RWPE2 (cell line): ENCODE measurements at regions not wholly inside any gene's neighbourhood (a gene's known extent, or its start where the extent isn't known, plus 50 kb on each side); places are given as distances from the start of the nearest gene placed in this dataset.

Source experiments
- ATAC-seq: fragments of 200-7000 bp; cut with Tn5 transposase; 3 replicates; pipeline ENCODE4 v1.9.1; 2021; ENCODE audit warnings: low read depth
- DNase-seq: peaks from one replicate; pipeline ENCODE4 v3.0.0-alpha.2; 2020; ENCODE audit warnings: low spot score
- H3K27ac ChIP-seq: fragments of 450-650 bp; 2 replicates; pipeline ENCODE4 v1.5.1; 2017; ENCODE audit warnings: mild to moderate bottlenecking; ENCODE audit not compliant: poor library complexity, severe bottlenecking
- H3K27me3 ChIP-seq: fragments of 250-450 bp; sonication (Bioruptor Pico); 2 replicates; pipeline ENCODE4 v1.5.1; 2021; ENCODE audit warnings: mild to moderate bottlenecking, moderate library complexity; ENCODE audit not compliant: insufficient read depth, poor library complexity, severe bottlenecking
- H3K36me3 ChIP-seq: fragments of 250-450 bp; sonication (Bioruptor Pico); 2 replicates; pipeline ENCODE4 v1.5.1; 2020; ENCODE audit warnings: low read depth, mild to moderate bottlenecking, moderate library complexity
- H3K4me1 ChIP-seq: fragments of 250-450 bp; sonication (Bioruptor Pico); 2 replicates; pipeline ENCODE4 v1.5.1; 2021; ENCODE audit warnings: mild to moderate bottlenecking, moderate library complexity; ENCODE audit not compliant: insufficient read depth, poor library complexity, severe bottlenecking
- H3K4me3 ChIP-seq: fragments of 250-450 bp; sonication (Bioruptor Pico); 2 replicates; pipeline ENCODE4 v1.5.1; 2021; ENCODE audit warnings: mild to moderate bottlenecking, moderate library complexity; ENCODE audit not compliant: severe bottlenecking
- H3K9me3 ChIP-seq: fragments of 250-450 bp; sonication (Bioruptor Pico); 2 replicates; pipeline ENCODE4 v1.5.1; 2021; ENCODE audit warnings: mild to moderate bottlenecking, moderate library complexity; ENCODE audit not compliant: severe bottlenecking
- CTCF ChIP-seq: fragments of 450-650 bp; IDR thresholded peaks from one replicate; pipeline ENCODE4 v1.5.1; 2017; ENCODE audit warnings: mild to moderate bottlenecking, moderate library complexity; ENCODE audit not compliant: poor library complexity, severe bottlenecking

GRCh38 chr13:76229281-76229680, 593.2 kb downstream of the LMO7 start:
- Histone ChIP-seq H3K36me3 (no peaks in the 10 kb centered on the region), H3K27ac (no peak overlapping the region), H3K4me3 (no peak overlapping the region), H3K27me3 (no peaks in the 10 kb centered on the region), H3K9me3 (no peaks in the 10 kb centered on the region), H3K4me1 (no peaks in the 10 kb centered on the region)
- TF ChIP-seq CTCF: no peak
- no peak for ATAC-seq
- no peak for DNase-seq

GRCh38 chr13:76226941-76227340, 590.8 kb downstream of the LMO7 start:
- Histone ChIP-seq H3K9me3 (no peaks in the 10 kb centered on the region), H3K36me3 (no peaks in the 10 kb centered on the region), H3K27ac (no peak overlapping the region), H3K4me3 (no peak overlapping the region), H3K27me3 (no peaks in the 10 kb centered on the region), H3K4me1 (no peaks in the 10 kb centered on the region)
- DNase-seq (no peak), ATAC-seq (no peak)
- no peak for TF ChIP-seq CTCF

- no peak for TF ChIP-seq CTCF
- H3K4me3 ChIP-seq: no peak overlapping the region
- no peak for DNase-seq
These were observed 589.8 kb downstream of the LMO7 start for GRCh38 chr13:76225815-76226489.

GRCh38 chr13:76223999-76224398, 587.9 kb downstream of the LMO7 start:
- H3K27ac ChIP-seq: no peak overlapping the region
- DNase-seq (no peak), ATAC-seq (no peak)
- H3K9me3 ChIP-seq: no peaks in the 10 kb centered on the region
- H3K27me3 ChIP-seq: no peaks in the 10 kb centered on the region
- H3K36me3 ChIP-seq: no peaks in the 10 kb centered on the region
- H3K4me1 ChIP-seq: no peaks in the 10 kb centered on the region
- no peak for TF ChIP-seq CTCF
- no peak overlapping the region for H3K4me3 ChIP-seq

More at GRCh38 chr13:76225815-76226489, 589.8 kb downstream of the LMO7 start:
- Histone ChIP-seq H3K27ac (no peak overlapping the region), H3K9me3 (no peaks in the 10 kb centered on the region), H3K27me3 (no peaks in the 10 kb centered on the region), H3K36me3 (no peaks in the 10 kb centered on the region), H3K4me1 (no peaks in the 10 kb centered on the region)
- no peak; the same call in 2 of the 3 replicates for ATAC-seq

- ATAC-seq (no peak), DNase-seq (no peak)
These were observed 587.4 kb downstream of the LMO7 start for GRCh38 chr13:76223565-76223964.

More at GRCh38 chr13:76223565-76223964, 587.4 kb downstream of the LMO7 start:
- Histone ChIP-seq H3K9me3 (no peaks in the 10 kb centered on the region), H3K27me3 (no peaks in the 10 kb centered on the region), H3K4me3 (no peak overlapping the region), H3K4me1 (no peaks in the 10 kb centered on the region), H3K27ac (no peak overlapping the region), H3K36me3 (no peaks in the 10 kb centered on the region)
- TF ChIP-seq CTCF: no peak
